ENCODE measurements at regions not wholly inside any gene's neighbourhood (a gene's known extent, or its start where the extent isn't known, plus 50 kb on each side); places are given as distances from the start of the nearest gene placed in this dataset.

- Histone ChIP-seq H3K9me3 (ENCODE audit: control insufficient read depth, low read length) (no peaks in the 10 kb centered on the region), H3K4me3 (ENCODE audit: insufficient read depth, low read depth, low read length, poor library complexity, severe bottlenecking) (no peak overlapping the region), H3K36me3 (ENCODE audit: control insufficient read depth, insufficient read depth, low read length) (no peaks in the 10 kb centered on the region), H3K4me1 (ENCODE audit: control insufficient read depth, insufficient read depth, low read length, poor library complexity, severe bottlenecking) (no peaks in the 10 kb centered on the region), H3K27me3 (replicated peaks; ENCODE audit: control insufficient read depth, insufficient read depth, low read length, poor library complexity, severe bottlenecking) (no peaks in the 10 kb centered on the region), H3K27ac (ENCODE audit: insufficient read depth, low read length, poor library complexity, severe bottlenecking) (no peak overlapping the region)
- no peak for DNase-seq
Observed at GRCh38 chr10:35927990-35928488, 285.9 kb upstream of the FZD8 start.

- Histone ChIP-seq H3K36me3 (ENCODE audit: control insufficient read depth, insufficient read depth, low read length) (no peaks in the 10 kb centered on the region), H3K4me3 (ENCODE audit: insufficient read depth, low read depth, low read length, poor library complexity, severe bottlenecking) (no peak overlapping the region), H3K27ac (ENCODE audit: insufficient read depth, low read length, poor library complexity, severe bottlenecking) (no peak overlapping the region), H3K4me1 (ENCODE audit: control insufficient read depth, insufficient read depth, low read length, poor library complexity, severe bottlenecking) (no peaks in the 10 kb centered on the region), H3K27me3 (replicated peaks; ENCODE audit: control insufficient read depth, insufficient read depth, low read length, poor library complexity, severe bottlenecking) (no peaks in the 10 kb centered on the region), H3K9me3 (ENCODE audit: control insufficient read depth, low read length) (no peaks in the 10 kb centered on the region)
- DNase-seq, result no peak
Observed at GRCh38 chr10:35927341-35927740, 285.2 kb upstream of the FZD8 start.

GRCh38 chr10:35926846-35927245 is 284.8 kb upstream of the FZD8 start:
- Histone ChIP-seq H3K9me3 (ENCODE audit: control insufficient read depth, low read length) (no peaks in the 10 kb centered on the region), H3K36me3 (ENCODE audit: control insufficient read depth, insufficient read depth, low read length) (no peaks in the 10 kb centered on the region), H3K4me1 (ENCODE audit: control insufficient read depth, insufficient read depth, low read length, poor library complexity, severe bottlenecking) (no peaks in the 10 kb centered on the region), H3K4me3 (ENCODE audit: insufficient read depth, low read depth, low read length, poor library complexity, severe bottlenecking) (no peak overlapping the region), H3K27me3 (replicated peaks; ENCODE audit: control insufficient read depth, insufficient read depth, low read length, poor library complexity, severe bottlenecking) (no peaks in the 10 kb centered on the region), H3K27ac (ENCODE audit: insufficient read depth, low read length, poor library complexity, severe bottlenecking) (no peak overlapping the region)
- no peak for DNase-seq

GRCh38 chr10:35925493-35925892 is 283.4 kb upstream of the FZD8 start:
- Histone ChIP-seq H3K4me3 (ENCODE audit: insufficient read depth, low read depth, low read length, poor library complexity, severe bottlenecking) (no peak overlapping the region), H3K36me3 (ENCODE audit: control insufficient read depth, insufficient read depth, low read length) (no peaks in the 10 kb centered on the region), H3K9me3 (ENCODE audit: control insufficient read depth, low read length) (no peaks in the 10 kb centered on the region), H3K27me3 (replicated peaks; ENCODE audit: control insufficient read depth, insufficient read depth, low read length, poor library complexity, severe bottlenecking) (no peaks in the 10 kb centered on the region), H3K4me1 (ENCODE audit: control insufficient read depth, insufficient read depth, low read length, poor library complexity, severe bottlenecking) (no peaks in the 10 kb centered on the region), H3K27ac (ENCODE audit: insufficient read depth, low read length, poor library complexity, severe bottlenecking) (no peak overlapping the region)
- DNase-seq, result no peak

- Histone ChIP-seq H3K36me3 (ENCODE audit: control insufficient read depth, insufficient read depth, low read length) (no peaks in the 10 kb centered on the region), H3K27me3 (replicated peaks; ENCODE audit: control insufficient read depth, insufficient read depth, low read length, poor library complexity, severe bottlenecking) (no peaks in the 10 kb centered on the region), H3K9me3 (ENCODE audit: control insufficient read depth, low read length) (no peaks in the 10 kb centered on the region), H3K4me3 (ENCODE audit: insufficient read depth, low read depth, low read length, poor library complexity, severe bottlenecking) (no peak overlapping the region), H3K4me1 (ENCODE audit: control insufficient read depth, insufficient read depth, low read length, poor library complexity, severe bottlenecking) (no peaks in the 10 kb centered on the region), H3K27ac (ENCODE audit: insufficient read depth, low read length, poor library complexity, severe bottlenecking) (no peak overlapping the region)
- DNase-seq, result no peak
Observed at GRCh38 chr10:35924759-35925158, 282.7 kb upstream of the FZD8 start.

- H3K27ac ChIP-seq (ENCODE audit: insufficient read depth, low read length, poor library complexity, severe bottlenecking), result no peak overlapping the region
- DNase-seq, result no peak
- no peaks in the 10 kb centered on the region for H3K9me3 ChIP-seq (ENCODE audit: control insufficient read depth, low read length)
- H3K4me3 ChIP-seq (ENCODE audit: insufficient read depth, low read depth, low read length, poor library complexity, severe bottlenecking), result no peak overlapping the region
- H3K36me3 ChIP-seq (ENCODE audit: control insufficient read depth, insufficient read depth, low read length), result no peaks in the 10 kb centered on the region
- H3K27me3 ChIP-seq (replicated peaks; ENCODE audit: control insufficient read depth, insufficient read depth, low read length, poor library complexity, severe bottlenecking), result no peaks in the 10 kb centered on the region
- H3K4me1 ChIP-seq (ENCODE audit: control insufficient read depth, insufficient read depth, low read length, poor library complexity, severe bottlenecking), result no peaks in the 10 kb centered on the region
Observed at GRCh38 chr10:35922876-35923600, 280.9 kb upstream of the FZD8 start.

GRCh38 chr10:35921866-35922350 is 279.8 kb upstream of the FZD8 start:
- H3K27ac ChIP-seq (ENCODE audit: insufficient read depth, low read length, poor library complexity, severe bottlenecking), result no peak overlapping the region
- no peaks in the 10 kb centered on the region for H3K27me3 ChIP-seq (replicated peaks; ENCODE audit: control insufficient read depth, insufficient read depth, low read length, poor library complexity, severe bottlenecking)
- no peak for DNase-seq
- no peaks in the 10 kb centered on the region for H3K9me3 ChIP-seq (ENCODE audit: control insufficient read depth, low read length)
- no peaks in the 10 kb centered on the region for H3K4me1 ChIP-seq (ENCODE audit: control insufficient read depth, insufficient read depth, low read length, poor library complexity, severe bottlenecking)
- H3K4me3 ChIP-seq (ENCODE audit: insufficient read depth, low read depth, low read length, poor library complexity, severe bottlenecking), result no peak overlapping the region
- no peaks in the 10 kb centered on the region for H3K36me3 ChIP-seq (ENCODE audit: control insufficient read depth, insufficient read depth, low read length)

- DNase-seq, result no peak
- no peaks in the 10 kb centered on the region for H3K27me3 ChIP-seq (replicated peaks; ENCODE audit: control insufficient read depth, insufficient read depth, low read length, poor library complexity, severe bottlenecking)
- H3K36me3 ChIP-seq (ENCODE audit: control insufficient read depth, insufficient read depth, low read length), result no peaks in the 10 kb centered on the region
- H3K27ac ChIP-seq (ENCODE audit: insufficient read depth, low read length, poor library complexity, severe bottlenecking), result no peak overlapping the region
- no peaks in the 10 kb centered on the region for H3K4me1 ChIP-seq (ENCODE audit: control insufficient read depth, insufficient read depth, low read length, poor library complexity, severe bottlenecking)
- H3K4me3 ChIP-seq (ENCODE audit: insufficient read depth, low read depth, low read length, poor library complexity, severe bottlenecking), result no peak overlapping the region
- H3K9me3 ChIP-seq (ENCODE audit: control insufficient read depth, low read length), result no peaks in the 10 kb centered on the region
Observed at GRCh38 chr10:35916791-35917190, 274.7 kb upstream of the FZD8 start.

GRCh38 chr10:35913628-35914027 is 271.5 kb upstream of the FZD8 start:
- no peaks in the 10 kb centered on the region for H3K27me3 ChIP-seq (replicated peaks; ENCODE audit: control insufficient read depth, insufficient read depth, low read length, poor library complexity, severe bottlenecking)
- DNase-seq, result no peak
- no peak overlapping the region for H3K27ac ChIP-seq (ENCODE audit: insufficient read depth, low read length, poor library complexity, severe bottlenecking)
- no peaks in the 10 kb centered on the region for H3K4me1 ChIP-seq (ENCODE audit: control insufficient read depth, insufficient read depth, low read length, poor library complexity, severe bottlenecking)
- no peaks in the 10 kb centered on the region for H3K9me3 ChIP-seq (ENCODE audit: control insufficient read depth, low read length)
- no peak overlapping the region for H3K4me3 ChIP-seq (ENCODE audit: insufficient read depth, low read depth, low read length, poor library complexity, severe bottlenecking)
- H3K36me3 ChIP-seq (ENCODE audit: control insufficient read depth, insufficient read depth, low read length), result no peaks in the 10 kb centered on the region

- no peaks in the 10 kb centered on the region for H3K9me3 ChIP-seq (ENCODE audit: control insufficient read depth, low read length)
- no peak overlapping the region for H3K4me3 ChIP-seq (ENCODE audit: insufficient read depth, low read depth, low read length, poor library complexity, severe bottlenecking)
- no peaks in the 10 kb centered on the region for H3K27me3 ChIP-seq (replicated peaks; ENCODE audit: control insufficient read depth, insufficient read depth, low read length, poor library complexity, severe bottlenecking)
- DNase-seq, result no peak
- no peaks in the 10 kb centered on the region for H3K36me3 ChIP-seq (ENCODE audit: control insufficient read depth, insufficient read depth, low read length)
- H3K4me1 ChIP-seq (ENCODE audit: control insufficient read depth, insufficient read depth, low read length, poor library complexity, severe bottlenecking), result no peaks in the 10 kb centered on the region
- H3K27ac ChIP-seq (ENCODE audit: insufficient read depth, low read length, poor library complexity, severe bottlenecking), result no peak overlapping the region
Observed at GRCh38 chr10:35912615-35913569, 270.8 kb upstream of the FZD8 start.

Data from effector memory CD4-positive, alpha-beta T cell (primary cell).